SK-N-DZ (cell line): ENCODE measurements at regions not wholly inside any gene's neighbourhood (a gene's known extent, or its start where the extent isn't known, plus 50 kb on each side); places are given as distances from the start of the nearest gene placed in this dataset.

Experiments
- DNase-seq: peaks from one replicate; pipeline ENCODE4 v3.0.0-alpha.2; 2015; ENCODE audit warnings: low spot score

DNA sequence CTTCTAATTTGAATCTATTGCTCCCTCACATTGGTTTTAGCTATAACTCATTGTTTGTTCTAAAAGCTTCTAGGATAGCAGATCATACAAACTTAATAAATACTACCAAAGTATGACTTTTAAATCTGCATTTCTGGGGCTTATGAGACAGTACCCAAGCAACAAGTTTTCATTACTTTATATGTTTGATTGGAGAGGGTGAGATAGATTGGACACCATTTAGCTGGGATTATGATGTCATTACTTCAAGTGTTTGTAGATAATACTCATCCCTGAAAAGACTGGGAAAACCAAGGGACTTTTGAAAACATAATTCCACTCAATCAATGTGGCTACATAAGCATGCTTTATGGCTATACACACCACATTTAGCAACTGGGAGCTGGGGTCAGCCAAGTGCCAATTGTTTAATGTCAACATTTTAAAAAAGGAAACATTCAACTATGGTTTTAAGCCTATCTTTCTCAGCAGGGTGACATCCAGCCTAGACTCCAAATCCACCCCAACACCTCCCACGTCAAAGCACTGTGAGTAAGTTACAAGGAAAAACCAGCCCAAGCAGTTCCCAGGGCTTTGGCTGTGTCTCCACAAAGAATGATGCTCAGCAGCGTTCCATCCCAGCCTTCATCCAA, 119.9 kb downstream of the ETAA1 start:
- DNase-seq = no peak

- no peak for DNase-seq
Observed at GRCh38 chr2:67522148-67522547, 125.0 kb downstream of the ETAA1 start.

GRCh38 chr2:67524213-67524612, 127.1 kb downstream of the ETAA1 start:
- DNase-seq = no peak

DNA sequence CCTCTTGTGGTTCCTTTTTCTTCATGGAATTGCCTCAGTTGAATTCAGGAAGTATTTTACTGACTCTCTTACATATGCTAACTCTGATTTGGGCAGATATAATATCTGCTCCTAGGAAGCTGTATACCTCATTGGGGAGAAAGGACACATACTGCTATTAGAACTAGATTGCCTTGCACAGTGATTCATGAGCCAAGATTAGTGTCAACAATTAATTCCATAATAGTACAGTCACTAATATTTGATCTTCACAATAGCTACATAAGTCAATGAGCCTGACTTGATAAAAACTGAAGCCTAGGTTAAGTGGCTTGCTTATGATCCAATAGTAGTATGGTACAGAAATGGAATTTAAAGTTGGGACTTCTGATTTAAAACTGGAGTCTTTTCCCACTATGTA, 127.6 kb downstream of the ETAA1 start:
- DNase-seq = no peak

- DNase-seq = no peak
Observed at GRCh38 chr2:67526283-67526682, 129.2 kb downstream of the ETAA1 start.

GRCh38 chr2:67528320-67528719, 131.2 kb downstream of the ETAA1 start:
- no peak for DNase-seq

- no peak for DNase-seq
Observed at GRCh38 chr2:67532387-67532786, 135.3 kb downstream of the ETAA1 start.

DNA sequence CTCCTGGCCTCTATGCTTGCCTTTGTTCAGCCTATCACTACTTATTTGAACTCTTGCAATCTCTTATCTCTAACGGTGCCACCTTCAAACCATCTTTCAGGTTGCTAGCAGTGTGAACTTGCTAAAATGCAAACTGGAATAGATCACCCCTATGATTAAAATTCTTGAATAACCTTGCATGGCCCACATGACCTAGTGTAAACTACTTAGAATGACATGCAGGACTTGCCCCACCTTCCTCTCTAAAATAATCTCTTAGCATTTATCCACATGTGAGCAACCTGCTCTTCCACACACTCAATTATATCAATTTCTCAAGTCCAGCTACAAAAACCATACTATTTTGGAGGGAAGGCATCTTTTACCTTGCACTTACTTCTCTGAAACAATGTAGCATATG, 137.6 kb downstream of the ETAA1 start:
- DNase-seq = no peak

DNA sequence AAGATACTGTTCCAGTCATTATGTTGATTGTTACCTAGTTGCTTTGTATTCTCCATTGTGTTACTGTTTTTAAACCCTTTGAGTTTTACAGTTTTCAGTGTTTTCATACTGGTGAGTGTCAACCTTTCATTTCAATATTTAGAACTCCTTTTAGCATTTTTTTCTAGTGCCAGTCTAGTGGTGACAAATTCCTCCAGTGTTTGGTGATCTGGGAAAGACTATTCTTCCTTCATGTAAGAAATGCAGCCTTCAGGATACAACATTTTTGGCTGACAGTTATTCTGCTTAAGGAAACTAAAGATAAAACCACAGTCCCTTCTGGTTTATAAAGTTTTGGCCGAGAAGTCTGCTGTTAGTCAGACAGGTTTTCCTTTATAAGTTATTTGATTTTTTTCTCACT, 143.8 kb downstream of the ETAA1 start:
- DNase-seq = no peak

DNA sequence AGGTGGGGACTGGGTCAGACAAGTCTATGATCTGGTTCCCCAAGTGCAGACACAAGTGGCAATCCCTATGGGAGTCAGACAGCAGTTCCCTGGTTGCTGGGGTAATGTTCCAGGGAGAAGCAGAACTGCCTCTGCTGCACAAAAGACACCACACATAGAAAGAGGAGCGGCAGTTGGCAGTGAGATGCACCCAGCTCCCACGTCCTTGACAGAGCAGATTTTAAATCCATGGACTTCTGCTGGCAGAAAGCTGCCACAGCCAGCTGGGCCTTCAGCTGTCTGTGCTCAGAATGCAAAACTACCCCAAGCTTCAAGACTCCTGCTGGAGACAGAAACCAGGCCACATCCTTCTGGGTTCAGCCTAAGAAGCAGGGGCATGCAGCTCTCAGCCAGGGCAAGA, 147.2 kb downstream of the ETAA1 start:
- no peak for DNase-seq

- no peak for DNase-seq
Observed at GRCh38 chr2:67548317-67549201, 151.4 kb downstream of the ETAA1 start.

DNA sequence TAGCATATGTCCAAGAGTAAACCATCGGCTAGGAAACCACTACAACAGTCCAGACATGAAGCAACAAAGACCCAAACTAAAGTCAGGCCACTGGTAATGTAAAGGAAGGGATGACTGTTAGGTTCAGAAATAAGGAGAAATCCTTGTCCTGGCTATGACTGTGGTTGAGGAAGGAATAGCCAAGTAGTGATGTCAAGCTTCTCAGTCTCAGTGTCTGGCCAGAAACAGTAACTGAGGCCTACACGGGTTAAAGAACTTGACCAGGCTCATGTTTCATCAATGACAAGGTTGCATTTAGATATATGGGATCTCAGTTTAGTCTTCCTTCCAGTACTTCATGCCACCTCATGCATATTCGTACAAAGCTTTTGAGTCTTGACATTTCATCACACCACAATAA, 162.0 kb downstream of the ETAA1 start:
- no peak for DNase-seq

DNA sequence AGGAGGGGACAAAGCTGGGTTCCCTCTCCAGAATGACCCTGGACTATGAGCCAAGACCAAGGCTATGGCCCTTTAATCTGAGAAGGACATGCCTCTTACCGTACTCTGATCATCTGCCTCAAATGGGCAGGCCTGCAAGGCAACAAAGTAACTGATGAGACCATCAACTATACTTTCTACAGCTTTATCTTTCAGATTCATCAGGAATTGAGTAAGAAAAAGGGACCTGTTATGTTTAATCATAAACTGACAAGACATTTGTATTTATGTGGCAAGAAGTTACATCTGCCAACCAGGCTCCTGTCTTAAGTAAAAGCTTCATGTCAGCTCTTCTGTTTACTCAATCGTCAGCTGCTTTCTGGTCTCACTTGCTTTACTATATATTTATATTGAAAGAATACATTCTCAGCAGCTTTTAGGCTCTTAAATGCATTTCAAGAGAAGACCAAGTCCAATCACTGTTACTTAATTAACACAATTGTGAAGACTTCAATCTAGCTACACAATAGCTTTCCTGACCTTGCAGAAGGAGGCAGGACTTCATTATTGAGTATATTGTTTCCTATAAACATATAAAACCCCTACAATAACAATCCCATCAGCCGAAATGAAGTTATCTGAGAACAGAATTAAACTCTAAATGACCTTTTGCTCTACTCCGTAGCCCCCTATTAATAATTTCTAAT, 163.8 kb downstream of the ETAA1 start:
- DNase-seq = peak; percentile 95

DNA sequence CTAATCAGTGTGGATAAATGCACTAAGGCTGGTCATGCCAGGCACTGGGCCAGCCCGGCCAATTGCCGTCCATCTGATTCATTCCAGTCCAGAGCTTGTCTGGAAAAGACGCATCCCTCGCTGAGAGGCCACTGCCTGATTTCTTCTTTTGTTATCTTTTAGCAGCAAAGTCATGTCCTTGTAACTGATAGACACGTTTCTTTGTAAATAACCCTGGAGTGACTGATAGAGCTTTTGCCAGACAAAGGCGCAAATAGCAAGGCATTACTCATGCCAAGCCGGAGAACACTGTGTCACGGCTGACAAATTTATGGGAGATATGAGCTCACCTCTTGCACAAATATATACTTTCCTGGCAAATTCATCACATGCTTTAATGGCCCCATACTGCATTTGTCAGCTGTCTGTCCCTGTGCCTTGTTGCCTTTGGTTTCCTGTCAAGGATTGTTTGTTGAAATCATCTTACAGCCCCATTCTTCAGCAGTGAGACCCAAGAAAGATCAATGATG, 164.4 kb downstream of the ETAA1 start:
- peak; percentile 90 for DNase-seq

DNA sequence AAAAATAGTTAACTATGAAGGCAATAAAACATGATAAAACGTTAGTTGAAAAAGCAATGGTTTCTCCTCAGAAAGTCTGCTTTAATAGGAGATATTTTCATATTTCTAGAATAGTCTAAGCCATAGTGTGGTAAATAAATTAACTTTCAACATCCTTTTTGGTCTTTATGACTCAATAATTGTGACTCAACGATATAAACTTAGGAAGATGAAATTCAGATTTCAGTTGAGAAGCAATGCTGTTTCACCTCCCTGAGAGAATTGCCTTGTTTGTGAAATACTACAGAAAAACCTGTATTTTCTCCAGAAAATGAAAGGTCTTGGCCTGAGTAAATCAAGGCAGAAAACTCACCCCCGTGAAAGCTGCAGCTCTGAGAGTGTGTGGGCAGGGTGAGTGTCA, 166.9 kb downstream of the ETAA1 start:
- no peak for DNase-seq

DNA sequence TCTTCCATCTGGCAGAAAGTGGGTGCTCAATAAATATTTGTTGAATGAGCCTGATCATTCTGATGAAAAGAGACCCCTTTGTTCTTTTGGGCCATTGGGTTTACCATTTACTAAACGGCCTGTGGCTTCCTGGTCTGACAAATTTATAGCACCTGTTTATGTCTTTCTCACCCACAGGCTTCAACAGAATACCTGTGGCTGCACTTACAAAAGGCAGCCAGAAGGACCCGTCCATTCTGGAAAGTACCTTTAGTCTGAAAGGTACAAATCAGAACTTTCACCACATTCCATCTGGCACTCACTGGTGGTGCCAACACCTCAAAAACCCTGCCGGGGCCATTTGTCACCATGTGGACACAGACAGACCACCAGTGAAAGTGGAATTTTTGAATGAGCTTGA, 167.5 kb downstream of the ETAA1 start:
- no peak for DNase-seq

DNA sequence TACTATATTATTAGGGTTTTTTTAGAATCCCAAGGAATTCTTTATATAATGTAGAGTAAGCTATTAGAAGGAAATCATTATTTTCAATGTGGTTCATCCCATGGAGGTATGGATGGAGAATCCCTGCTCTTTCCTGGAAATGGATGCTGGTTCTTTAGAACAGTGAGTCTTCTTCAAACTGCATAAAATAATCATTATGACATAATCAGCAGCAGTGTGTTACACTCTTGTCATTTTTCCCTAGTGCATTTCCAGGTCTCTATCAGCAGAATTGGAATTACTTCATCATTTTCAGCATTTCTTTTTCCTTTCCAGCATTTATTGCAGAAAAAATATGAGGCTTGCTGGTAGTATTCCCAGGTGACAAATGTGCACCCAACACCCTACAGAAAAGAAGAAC, 168.1 kb downstream of the ETAA1 start:
- no peak for DNase-seq

DNA sequence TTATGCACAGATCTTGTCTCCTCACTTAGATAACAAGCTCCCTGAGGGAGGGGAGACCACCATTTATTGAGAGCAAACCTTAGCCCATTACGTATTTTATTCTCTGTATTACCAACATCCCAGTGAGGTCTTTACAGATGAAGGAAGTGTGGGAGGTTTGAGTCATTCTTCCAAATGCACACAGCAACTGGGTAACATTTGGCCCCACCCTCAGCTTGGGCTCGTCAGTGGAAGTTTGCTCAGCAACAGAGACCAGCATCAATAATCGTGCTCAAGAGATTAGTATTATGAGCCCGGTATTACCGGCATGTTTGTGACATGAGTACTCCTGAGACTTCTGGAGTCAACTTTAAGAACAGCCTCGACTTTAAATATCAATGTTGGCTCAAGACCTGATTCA, 168.6 kb downstream of the ETAA1 start:
- no peak for DNase-seq

DNA sequence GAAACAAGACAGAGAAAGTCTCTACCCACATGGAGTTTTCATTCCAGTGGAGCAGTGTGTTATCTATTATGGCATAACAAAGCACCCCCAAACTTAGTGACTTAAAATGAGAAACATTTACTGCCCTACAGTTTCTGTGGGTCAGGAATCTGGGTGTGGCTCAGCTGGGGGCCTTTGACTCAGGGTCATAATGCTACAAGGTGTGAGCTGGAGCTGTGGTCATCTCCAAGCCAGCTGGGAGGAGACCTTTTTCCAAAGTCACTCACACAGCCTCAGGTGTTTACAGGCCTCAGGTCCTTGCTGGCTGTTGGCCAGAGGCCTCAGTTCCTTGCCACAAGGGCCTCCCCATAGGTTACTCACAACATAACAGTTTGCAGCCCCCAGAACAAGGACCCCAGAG, 169.2 kb downstream of the ETAA1 start:
- DNase-seq = no peak

DNA sequence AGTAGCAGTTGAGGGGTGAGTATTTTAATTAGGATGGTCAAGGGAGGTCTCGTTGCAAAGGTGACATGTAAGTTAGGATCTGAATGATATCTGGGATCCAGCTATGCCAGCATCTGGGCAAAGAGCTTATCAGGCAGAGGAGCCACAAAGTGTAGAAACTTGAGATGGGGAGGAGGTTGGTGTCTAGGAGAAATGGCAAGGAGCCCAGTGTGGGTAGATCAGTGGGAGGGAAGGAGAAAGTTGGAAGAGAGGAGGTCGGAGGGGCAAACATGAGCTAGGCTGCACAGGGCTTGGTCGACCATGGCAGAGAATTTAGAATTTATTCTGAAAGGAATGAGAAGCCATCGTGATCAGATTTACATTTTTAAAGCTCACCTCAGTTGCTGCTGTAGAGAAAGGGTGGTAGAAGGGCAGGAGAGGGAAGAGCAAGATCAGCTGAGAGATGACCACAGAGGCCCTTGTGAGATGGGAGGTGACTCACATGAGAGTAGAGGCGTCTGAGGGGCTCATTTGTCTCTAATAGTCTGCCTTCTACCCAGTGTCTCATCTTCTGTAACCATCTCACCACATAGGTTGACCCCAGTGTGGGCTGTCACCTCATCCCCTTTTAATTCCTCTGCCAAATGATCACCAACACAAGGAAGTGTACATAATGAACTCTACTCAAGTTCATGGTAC, 170.0 kb downstream of the ETAA1 start:
- DNase-seq = no peak

DNA sequence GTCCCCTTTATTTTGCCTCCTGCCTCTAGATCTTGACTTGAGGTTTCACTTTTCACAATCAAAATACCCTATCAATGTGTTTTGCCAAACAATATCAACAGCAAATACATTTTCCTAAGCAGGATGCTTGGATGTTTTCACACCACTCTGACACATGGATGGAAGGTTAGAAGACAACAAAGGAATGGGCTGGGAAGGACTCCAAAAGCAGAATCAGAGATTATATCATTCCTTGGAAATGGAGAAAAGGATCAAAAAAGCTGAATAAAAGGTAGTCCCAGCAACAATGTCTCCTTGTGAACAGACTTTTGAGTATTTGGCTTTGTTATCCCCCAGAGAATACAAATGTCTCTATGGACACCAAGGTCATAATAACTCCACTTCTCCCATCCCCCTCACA, 170.8 kb downstream of the ETAA1 start:
- DNase-seq = no peak

DNA sequence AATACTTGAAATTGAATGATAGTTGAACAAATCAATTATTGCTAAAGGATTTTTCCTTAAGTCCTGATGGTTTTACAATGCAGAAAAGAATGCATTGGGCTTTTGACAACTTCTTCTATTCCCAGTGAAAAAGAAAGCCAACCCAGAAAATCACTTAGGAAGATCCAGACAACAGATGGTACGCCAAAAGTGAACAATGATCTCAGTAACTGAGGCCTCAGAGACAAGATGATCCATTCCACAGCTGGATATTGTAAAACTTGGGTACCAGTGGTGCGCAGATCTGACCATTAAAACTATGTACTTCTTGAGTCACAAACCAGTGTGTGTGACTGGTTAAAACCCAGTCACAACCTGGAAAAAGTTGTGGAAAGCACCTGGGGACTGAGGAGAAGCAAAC, 173.5 kb downstream of the ETAA1 start:
- no peak for DNase-seq
